GM19025 (cell line): ENCODE measurements at regions not wholly inside any gene's neighbourhood (a gene's known extent, or its start where the extent isn't known, plus 50 kb on each side); places are given as distances from the start of the nearest gene placed in this dataset.
"Not testable (repeated sequence)": the region's sequence is repeated elsewhere in the genome, so short reads cannot be mapped to it uniquely, and the experiment has no call there.

Source experiments
- ATAC-seq: cut with Tn5 transposase; IDR thresholded peaks from one replicate; pipeline ENCODE4 v1.9.1; 2021; ENCODE audit warnings: mild to moderate bottlenecking, low read depth, moderate library complexity; ENCODE audit not compliant: unreplicated experiment

GRCh38 chr9:626114-626513 lies 215.4 kb upstream of the DMRT1 start:
- ATAC-seq, result not testable (repeated sequence)

- ATAC-seq, result no peak
These were observed 214.9 kb upstream of the DMRT1 start for GRCh38 chr9:626596-626995.

GRCh38 chr9:627336-627970 lies 214.0 kb upstream of the DMRT1 start:
- no peak for ATAC-seq

- ATAC-seq, result no peak
These were observed 212.4 kb upstream of the DMRT1 start for GRCh38 chr9:629146-629545.

- ATAC-seq, result no peak
These were observed 210.7 kb upstream of the DMRT1 start for GRCh38 chr9:630817-631216.

- ATAC-seq, result no peak
These were observed 209.9 kb upstream of the DMRT1 start for GRCh38 chr9:631596-631995.

GRCh38 chr9:633461-633860 lies 208.0 kb upstream of the DMRT1 start:
- ATAC-seq, result no peak

GRCh38 chr9:636931-637591 lies 204.4 kb upstream of the DMRT1 start:
- ATAC-seq, result no peak

- no peak for ATAC-seq
These were observed 203.3 kb upstream of the DMRT1 start for GRCh38 chr9:638152-638551.

GRCh38 chr9:642014-642413 lies 199.5 kb upstream of the DMRT1 start:
- ATAC-seq, result no peak

GRCh38 chr9:643966-644365 lies 197.5 kb upstream of the DMRT1 start:
- ATAC-seq, result no peak

- no peak for ATAC-seq
These were observed 194.0 kb upstream of the DMRT1 start for GRCh38 chr9:647522-647921.

GRCh38 chr9:649128-650074 lies 192.1 kb upstream of the DMRT1 start:
- ATAC-seq, result no peak

GRCh38 chr9:650362-650761 lies 191.1 kb upstream of the DMRT1 start:
- no peak for ATAC-seq

GRCh38 chr9:651371-651770 lies 190.1 kb upstream of the DMRT1 start:
- no peak for ATAC-seq

GRCh38 chr9:652914-653313 lies 188.6 kb upstream of the DMRT1 start:
- no peak for ATAC-seq

GRCh38 chr9:653421-653820 lies 188.1 kb upstream of the DMRT1 start:
- no peak for ATAC-seq

GRCh38 chr9:653856-654387 lies 187.6 kb upstream of the DMRT1 start:
- no peak for ATAC-seq

GRCh38 chr9:655875-656274 lies 185.6 kb upstream of the DMRT1 start:
- ATAC-seq, result no peak

GRCh38 chr9:656926-657568 lies 184.4 kb upstream of the DMRT1 start:
- ATAC-seq, result no peak

- ATAC-seq, result no peak
These were observed 182.2 kb upstream of the DMRT1 start for GRCh38 chr9:659286-659685.
